ENCODE measurements at regions not wholly inside any gene's neighbourhood (a gene's known extent, or its start where the extent isn't known, plus 50 kb on each side); places are given as distances from the start of the nearest gene placed in this dataset.

- TF ChIP-seq, protein P1, sequence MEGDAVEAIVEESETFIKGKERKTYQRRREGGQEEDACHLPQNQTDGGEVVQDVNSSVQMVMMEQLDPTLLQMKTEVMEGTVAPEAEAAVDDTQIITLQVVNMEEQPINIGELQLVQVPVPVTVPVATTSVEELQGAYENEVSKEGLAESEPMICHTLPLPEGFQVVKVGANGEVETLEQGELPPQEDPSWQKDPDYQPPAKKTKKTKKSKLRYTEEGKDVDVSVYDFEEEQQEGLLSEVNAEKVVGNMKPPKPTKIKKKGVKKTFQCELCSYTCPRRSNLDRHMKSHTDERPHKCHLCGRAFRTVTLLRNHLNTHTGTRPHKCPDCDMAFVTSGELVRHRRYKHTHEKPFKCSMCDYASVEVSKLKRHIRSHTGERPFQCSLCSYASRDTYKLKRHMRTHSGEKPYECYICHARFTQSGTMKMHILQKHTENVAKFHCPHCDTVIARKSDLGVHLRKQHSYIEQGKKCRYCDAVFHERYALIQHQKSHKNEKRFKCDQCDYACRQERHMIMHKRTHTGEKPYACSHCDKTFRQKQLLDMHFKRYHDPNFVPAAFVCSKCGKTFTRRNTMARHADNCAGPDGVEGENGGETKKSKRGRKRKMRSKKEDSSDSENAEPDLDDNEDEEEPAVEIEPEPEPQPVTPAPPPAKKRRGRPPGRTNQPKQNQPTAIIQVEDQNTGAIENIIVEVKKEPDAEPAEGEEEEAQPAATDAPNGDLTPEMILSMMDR (IDR thresholded peaks at IDR 0.05): no peak
- TF ChIP-seq POLR2A (IDR thresholded peaks at IDR 0.05): no peak
- no peak for TF ChIP-seq EP300 (IDR thresholded peaks at IDR 0.05)
Observed at GRCh38 chr6:156650896-156651390, 126.2 kb upstream of the ARID1B start.
